HG02623 (cell line): ENCODE measurements at regions not wholly inside any gene's neighbourhood (a gene's known extent, or its start where the extent isn't known, plus 50 kb on each side); places are given as distances from the start of the nearest gene placed in this dataset.

Experiments used
- ATAC-seq: cut with Tn5 transposase; IDR thresholded peaks from one replicate; pipeline ENCODE4 v1.9.1; 2021; ENCODE audit warnings: moderate library complexity; ENCODE audit not compliant: unreplicated experiment

DNA sequence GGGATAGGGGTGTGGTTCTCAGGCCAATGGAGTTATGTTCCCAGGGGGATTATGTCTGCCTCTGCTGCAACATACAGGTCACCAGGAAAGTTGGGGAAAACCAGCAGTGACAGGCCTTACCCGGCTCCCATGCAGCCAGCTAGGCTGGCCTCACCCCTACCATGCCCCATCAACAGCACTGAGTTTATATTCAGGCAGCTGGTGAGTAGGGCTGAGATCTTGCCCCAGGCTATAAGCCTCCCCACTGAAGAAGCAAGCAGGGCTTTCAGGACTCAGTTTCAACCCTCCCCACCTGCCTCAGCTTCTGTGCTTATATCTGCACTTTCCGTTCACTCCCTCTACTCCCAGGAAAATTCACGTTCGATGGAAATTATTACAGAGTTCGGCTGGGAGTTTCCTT, 122.4 kb upstream of the PGRMC2 start:
- no peak for ATAC-seq

DNA sequence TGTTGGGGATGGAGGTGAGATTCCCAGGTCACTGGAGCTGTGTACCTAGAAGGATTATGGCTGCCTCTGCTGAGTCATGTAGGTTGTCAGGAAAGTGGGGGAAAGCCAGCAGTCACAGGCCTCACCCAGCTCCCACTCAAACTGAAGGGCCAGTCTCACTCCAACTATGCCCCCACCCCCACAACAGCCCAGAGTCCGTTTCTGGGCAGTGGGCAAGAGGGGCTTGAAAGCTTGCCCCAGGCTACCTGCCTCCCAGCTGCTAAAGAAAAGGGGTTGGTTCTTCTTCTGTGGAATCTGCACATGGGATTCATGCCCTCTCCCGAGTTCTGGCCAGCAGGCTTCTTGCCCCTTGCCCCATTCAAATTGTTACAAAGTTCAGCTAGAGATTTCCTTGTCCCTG, 116.0 kb upstream of the PGRMC2 start:
- ATAC-seq, result no peak

DNA sequence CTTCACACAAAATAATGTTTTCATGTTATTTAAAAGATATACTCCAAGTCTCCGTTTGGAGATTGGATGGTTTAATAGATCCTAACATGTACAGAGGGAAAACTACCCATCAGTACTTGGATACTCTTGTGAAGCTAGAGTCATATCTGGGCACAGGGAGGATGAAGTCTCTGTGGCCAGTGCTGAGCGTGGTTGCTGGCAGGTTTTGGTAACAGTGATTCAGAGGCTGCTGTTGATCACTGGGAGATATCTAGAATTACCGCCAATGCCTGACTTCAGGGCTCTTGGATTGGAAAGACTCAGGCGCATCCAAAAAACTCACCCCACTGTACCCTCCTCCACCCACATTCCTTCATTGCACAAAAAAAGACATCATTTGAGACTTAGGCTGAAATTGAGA, 107.2 kb upstream of the PGRMC2 start:
- ATAC-seq, result no peak

DNA sequence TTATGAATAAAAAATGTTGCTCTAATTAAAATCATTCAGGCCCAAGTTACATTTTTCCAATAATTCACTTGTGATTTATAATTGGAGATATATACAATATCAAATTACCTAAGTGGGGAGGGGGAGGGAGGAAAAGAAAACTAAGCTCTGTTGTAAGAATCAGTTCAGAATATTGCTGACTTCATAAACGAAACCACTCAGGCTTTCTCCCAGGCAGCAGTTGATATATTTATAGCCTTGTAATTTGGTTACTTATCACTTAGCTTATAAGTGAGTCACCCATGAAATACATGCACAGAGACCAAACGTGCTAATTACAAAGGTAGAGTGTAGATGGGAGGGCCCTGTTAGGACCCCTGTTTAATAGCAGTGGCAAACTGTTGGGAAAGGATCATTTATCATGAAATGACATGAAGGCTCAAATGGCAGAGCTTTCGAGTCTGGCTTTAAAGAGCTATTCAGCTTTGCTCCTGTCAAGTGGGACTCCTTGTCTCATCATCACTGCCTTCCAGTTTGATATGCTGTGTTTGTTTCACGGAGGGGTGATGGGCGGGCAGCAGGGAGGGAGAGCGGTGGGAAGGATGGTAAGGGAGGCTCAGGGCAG, 105.6 kb upstream of the PGRMC2 start:
- no peak for ATAC-seq

DNA sequence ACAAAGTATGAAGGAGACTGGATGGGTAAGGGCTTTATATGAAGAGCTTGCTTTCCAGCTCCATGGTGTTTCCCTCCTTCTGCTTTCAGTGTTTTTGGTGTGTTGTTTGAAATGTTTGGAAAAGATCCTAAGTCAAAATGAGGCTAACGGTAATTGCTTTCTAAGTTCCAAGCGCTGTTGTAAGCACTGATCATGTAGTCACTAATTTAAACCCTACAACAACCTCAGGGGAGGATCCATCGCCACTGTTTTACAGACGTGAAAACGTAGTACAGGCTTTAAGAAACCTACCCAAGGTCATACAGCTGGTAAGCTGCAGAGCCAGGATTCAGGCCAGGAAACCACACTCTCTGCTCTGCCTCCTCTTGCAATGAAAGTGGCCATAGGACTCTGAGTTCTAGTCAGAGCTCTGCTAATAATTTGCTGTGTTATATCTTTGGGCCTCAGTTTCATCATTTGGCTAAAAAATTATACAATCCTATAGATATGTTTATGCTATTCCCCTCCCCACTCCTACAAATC, 102.9 kb upstream of the PGRMC2 start:
- no peak for ATAC-seq

DNA sequence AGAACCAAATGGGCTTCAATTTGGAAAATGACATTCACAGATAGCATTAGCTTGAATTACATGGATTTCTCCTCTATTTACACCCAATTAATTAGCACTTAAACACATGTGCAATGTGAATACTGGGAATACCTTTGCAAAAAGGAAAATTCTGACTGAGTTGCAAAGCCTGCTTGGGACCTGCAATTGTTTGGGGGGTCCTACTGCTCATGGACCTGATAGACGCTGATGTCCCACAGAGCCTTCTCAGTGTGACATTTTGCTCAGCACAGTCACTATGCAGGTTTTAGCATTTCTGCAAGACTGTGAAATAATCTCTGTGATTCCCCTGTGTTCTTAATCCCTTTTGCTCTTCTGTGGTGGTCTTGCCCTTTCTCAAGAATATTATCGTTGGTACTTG, 101.2 kb upstream of the PGRMC2 start:
- no peak for ATAC-seq

DNA sequence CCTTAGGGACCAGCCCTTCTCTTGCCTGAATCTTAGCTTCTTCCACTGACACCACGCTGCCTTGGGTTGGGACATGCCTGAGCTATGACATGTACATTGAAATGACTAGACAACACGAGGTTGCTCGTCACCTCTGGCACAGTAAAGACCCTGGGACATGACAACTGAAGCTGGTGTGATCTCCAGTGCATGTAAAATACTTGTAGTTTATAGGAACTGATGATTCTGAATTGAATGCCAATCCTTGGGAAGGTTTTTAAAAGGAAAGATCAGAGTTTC, 100.7 kb upstream of the PGRMC2 start:
- ATAC-seq, result no peak

DNA sequence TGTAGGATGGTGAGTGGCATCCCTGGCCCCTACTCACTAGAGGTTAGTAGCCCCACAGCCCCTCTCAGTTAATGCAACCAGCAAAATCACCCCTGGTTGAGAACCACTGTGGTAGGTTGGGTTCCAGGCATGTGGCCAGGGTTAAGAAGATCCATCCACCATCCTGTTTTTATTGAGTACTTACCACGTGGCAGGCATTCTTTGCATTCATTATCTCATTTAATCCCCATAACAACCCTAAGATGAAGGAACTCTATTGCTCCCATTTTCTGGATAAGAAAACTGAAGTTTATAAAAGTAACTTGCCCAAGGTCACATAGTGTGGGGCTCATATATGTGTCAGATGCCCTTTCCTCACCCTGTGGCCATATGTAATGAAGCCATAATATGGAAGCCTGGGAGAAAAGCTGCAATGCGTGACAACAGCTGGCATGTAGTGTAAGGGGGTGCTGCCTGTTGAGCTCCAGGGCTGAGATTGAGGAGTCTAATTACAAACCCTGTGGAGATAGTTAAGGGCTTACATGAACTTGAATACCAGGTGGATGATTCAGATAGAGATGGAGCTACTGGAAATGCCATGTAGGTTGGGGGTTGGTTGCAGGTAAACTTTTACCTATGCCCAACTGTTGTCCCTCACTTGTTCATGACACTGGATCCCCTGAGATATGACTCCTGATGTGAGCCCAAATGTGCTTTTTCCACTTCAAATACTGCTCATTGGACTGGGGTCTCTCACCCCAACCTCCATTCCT, 100.2 kb upstream of the PGRMC2 start:
- ATAC-seq, result no peak

DNA sequence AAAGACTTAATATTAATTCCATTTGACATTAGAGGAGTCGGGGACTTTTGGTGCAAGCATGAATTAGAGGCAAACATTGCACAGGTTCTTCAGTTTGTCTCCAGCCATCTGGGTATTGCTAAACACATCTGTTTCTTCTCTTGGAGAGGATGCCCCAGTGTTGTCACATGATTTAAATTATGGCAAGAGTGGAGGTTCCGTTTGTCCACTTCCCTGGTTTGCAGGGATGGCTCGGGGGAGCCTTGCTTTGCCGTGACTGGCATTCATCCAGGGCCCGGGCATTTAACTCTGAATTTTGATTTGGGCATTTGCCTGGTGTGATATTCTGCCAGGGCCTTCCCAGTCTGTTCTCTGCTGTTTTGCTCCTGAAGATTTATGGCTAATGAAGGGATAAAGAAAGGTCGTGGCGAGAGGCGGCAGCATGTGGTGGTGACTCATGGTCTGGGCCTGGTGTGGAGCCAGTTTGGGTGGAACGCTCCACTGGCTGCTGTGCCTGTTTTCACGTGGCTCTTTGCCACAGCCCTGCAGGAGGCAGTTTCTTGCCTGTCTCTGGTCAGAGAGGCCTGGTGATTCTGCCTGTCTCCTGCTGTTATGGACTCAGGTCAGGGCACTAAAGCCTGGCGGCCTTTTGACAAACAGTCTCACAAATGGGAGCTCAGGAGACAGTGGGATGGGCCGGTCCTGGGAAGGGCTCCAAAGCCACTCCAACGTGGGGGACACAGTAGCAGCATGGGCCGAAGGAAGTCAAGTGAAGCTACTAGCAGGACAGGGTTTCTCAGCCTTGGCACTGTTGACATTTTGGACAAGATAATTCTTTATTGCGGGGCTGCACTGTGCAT, 99.4 kb upstream of the PGRMC2 start:
- ATAC-seq, result no peak

DNA sequence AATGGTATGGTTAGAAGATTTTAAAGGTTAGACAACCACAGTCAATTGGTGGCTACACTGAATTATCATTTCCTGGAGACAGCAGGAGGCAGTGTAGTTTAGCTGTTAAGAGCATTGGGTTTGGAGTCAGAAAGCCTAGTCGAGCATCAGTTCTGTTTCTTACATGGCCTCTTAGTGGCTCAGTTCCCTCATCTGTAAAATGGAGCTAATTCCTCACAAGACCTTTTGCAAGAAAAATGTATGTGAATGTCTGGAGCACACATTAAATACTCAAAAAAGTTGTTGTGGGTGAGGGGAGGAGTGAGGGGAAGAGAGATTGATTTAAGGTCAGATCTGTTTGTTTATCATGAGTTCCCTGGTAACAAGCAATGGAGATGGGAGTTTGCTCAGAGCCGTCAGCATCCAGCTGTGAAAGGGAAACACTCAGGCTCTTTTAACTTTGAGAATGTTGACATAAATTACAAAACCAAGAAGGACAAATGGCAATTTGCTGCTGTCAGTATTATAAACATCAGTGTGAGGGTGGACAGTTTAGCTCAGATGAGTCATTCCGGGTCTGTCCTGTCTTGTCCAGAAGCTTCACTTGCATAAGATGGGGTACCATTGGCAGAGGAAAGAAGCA, 98.2 kb upstream of the PGRMC2 start:
- no peak for ATAC-seq

DNA sequence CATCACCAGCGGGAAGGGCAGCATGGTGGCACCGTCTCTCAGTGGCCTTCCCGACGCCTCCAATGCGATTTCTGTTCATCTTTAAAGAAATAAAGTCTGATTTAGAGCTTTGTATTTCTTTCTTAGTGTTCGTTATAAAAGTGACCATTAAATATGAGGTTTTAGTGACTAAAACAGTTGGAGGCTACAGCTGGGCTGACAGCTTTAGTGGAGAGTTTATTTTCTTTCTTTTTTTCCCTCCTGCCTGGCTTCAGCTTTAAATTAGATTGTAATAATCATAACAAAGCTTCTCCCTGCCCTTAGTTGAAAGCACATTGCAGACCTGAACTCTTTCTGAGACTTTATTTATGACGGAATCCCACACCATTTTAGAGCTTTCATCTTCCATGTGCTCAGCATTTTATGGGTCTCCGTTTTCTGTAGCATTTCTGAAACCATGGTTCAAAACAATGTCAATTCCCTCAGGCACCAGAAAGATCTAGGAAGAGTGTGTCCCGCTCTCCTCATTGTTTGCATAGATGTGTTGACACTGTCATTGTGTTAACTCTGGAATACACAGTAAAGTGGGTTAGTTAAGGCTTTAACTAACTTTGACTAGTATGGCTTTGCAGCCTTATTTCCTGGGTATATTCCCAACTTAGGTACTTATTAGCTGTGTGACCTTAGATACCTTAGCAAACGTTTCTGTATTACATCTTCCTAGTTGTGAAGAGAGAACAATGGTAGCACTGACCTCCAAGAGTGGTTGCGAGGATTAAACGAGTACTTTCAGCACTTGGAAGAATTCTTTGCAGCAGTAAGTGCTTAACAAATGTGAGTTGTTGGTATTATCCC, 97.4 kb upstream of the PGRMC2 start:
- no peak for ATAC-seq

DNA sequence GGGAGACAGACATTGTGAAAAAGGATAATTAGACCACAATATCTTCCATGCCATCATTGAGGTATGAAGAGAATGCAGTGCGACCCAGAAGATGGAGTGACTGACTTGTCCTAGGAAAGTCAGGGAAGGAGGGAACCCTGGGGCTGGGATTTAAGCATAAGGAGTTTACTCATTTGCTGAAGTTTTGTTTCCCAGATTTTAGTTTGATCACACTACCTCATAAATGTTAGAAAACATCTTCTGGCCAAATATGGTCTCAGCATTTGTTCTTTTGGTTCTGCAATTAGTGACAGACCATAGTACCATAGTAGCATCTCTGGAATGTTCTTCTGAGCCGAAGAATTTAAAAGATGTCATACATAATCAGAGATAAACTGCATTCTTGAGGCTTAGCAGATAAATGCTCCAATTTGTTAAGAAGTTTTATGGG, 96.5 kb upstream of the PGRMC2 start:
- no peak for ATAC-seq

DNA sequence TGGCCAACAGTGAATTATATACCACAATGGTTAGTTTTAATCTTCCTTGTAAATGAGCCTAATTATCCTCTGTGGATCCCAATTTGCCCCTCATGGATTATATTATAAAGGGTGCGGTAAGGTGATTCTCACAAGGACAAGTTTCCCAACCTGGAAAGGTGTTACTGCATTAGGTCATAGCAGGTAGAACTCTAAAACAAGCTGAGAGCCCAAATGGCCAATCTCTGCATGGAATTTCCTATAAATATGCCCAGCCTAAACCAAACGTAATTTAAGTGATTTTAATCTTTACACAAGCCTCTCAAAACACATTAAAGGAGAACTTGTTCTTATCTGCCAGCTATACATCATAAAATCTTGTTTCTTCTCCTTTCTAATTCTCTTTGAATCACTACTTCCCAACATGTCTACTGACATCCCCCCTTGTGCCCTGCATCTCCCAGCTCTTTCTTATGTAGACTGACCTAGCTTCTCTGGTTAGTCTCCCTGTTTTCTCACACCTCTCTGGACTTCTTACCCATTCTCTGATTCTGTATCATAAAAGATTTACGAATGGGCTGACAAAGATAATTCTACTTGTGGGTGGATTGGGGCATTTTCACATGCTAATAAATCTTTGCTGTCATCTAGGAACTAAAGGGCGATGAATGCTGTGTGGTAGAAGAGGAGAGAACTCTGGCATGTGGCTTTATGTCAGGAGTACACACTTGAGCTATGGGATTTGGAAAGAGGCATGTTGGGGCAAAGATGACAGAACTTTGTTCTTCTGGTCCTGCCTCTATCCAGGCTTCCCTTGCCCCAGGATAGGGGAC, 94.3 kb upstream of the PGRMC2 start:
- no peak for ATAC-seq

DNA sequence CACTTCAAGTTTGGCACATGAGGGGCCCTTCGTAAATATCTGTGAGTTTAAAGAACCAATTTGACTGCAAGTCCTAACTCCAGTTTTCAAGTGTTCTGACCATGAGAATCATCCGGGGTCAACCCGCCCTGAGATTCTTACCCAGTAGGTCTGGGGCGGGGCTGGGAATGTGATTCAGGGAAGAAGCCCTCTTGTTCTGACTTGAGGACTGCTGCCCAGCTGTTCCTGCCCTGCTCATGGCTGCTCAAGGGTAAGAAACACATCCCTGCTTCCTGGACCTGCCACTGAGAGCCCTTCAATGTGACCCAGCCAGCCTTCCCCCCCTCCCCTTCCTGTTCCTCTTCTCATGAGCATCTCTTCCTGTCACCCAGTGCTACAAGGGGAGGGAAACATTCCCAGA, 92.7 kb upstream of the PGRMC2 start:
- no peak for ATAC-seq

DNA sequence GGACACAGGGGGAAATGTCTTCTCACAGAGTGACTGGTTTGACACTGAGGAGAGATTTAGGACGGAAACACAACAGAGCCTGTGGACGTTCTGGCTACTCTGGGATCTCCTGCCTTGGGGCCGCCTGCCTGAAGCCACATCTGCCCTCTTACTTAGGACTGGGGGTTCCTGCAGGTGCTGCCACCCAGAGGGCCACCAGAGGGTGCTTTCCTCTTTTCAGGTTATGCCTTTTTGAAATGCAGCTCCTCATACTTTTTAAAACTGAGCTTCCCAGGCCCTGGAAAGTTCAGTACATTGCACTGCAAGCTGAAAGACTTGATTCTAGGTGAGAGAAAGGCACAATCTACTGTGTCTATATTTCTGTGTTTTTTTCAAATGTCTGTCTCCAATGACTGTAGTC, 92.2 kb upstream of the PGRMC2 start:
- ATAC-seq, result peak; percentile 53

DNA sequence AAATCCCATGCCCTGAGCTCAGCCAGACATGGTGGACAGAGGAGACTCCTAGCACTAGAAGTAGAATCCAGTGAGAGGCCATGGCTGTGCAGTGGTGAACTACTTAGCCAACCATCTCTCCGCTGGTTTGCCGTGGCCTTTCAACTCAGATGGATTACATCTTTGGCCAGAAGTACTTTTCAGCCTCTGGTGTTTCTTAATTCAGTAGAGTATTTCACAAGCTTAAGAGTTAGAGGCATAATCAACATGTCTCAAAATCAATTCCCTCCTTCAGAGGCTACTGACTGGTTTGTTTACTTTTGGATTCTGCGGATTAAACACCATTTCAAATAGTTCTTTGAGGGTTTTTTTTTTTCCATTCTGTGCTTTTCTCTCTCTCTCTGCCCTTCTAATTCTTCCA, 91.1 kb upstream of the PGRMC2 start:
- ATAC-seq, result no peak

DNA sequence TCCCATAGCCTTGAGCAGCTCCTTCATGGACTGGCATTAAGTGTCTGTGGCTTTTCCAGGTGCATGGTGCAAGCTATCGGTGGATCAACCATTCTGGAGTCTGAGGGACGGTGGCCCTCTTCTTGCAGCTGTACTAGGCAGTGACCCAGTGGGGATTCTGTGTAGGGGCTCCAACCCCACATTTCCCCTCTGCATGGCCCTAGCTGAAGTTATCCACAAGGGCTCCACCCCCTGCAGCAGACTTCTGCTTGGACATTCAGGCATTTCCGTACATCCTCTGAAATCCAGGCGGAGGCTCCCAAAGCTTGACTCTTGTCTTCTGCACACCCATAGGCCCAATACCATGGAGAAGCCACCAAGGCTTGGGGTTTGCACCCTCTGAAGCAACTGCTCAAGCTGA, 89.3 kb upstream of the PGRMC2 start:
- ATAC-seq, result no peak

DNA sequence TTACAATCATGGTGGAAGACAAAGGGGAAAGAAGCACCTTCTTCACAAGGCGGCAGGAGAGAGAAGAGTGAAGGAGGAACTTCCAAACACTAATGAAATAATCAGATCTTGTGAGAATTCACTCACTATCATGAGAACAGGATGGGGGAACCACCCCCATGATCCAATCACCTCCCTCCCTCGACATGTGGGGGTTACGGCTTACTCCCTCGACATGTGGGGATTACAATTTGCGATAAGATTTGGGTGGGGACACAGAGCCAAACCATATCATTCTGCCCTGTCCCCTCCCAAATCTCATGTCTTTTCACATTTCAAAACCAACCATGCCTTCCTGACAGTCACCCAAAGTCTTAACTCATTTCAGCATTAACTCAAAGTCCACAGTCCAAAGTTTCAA, 88.7 kb upstream of the PGRMC2 start:
- no peak for ATAC-seq

DNA sequence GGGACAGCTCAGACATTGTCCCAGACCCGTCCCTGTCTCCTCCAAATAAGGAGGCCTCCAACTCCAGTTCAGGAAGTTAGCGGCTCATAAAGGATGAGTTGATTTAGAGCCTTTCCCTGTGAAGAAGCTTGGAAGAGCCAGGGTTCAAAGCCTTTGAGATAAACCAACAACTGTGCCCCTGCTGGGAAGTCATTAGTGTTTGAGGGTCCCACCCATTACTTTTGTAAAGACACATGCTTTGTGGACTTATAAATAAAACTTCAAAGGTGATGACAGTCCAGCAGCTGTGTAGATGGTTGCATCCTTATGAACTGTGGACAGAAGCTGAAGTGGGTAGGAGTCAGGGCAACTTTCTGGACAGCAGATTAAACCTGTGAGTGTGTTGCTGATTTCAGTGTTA, 86.0 kb upstream of the PGRMC2 start:
- no peak for ATAC-seq

DNA sequence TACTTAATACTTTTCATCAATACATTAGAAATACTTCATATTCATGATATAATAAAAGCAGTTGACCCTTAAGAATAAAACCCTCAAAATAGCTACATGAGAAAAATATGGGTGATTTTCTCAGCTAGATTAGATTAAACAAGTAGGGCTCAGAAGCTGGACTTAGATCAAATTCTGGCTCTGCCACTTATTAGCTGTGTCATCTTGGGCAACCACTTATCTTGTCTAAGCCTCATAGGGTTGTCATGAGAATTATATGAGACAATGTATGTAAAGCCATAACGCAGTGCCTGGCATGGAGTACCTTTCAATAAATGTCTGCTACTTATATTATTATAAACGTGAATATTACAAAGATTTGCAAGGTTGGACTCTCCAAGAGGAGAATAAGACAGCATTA, 84.3 kb upstream of the PGRMC2 start:
- no peak for ATAC-seq
